GM19035 (cell line): ENCODE measurements at regions not wholly inside any gene's neighbourhood (a gene's known extent, or its start where the extent isn't known, plus 50 kb on each side); places are given as distances from the start of the nearest gene placed in this dataset.
"Not testable (repeated sequence)": the region's sequence is repeated elsewhere in the genome, so short reads cannot be mapped to it uniquely, and the experiment has no call there.

Experiments used
- ATAC-seq: cut with Tn5 transposase; IDR thresholded peaks from one replicate; pipeline ENCODE4 v1.9.1; 2021; ENCODE audit not compliant: unreplicated experiment

GRCh38 chr14:98928418-98928817 is 343.6 kb downstream of the BCL11B start:
- no peak for ATAC-seq

- no peak for ATAC-seq
These were observed 340.9 kb downstream of the BCL11B start for GRCh38 chr14:98931126-98931525.

GRCh38 chr14:98931911-98932310 is 340.1 kb downstream of the BCL11B start:
- ATAC-seq, result no peak

- no peak for ATAC-seq
These were observed 339.3 kb downstream of the BCL11B start for GRCh38 chr14:98932431-98933325.

GRCh38 chr14:98934569-98934968 is 337.4 kb downstream of the BCL11B start:
- not testable (repeated sequence) for ATAC-seq

- no peak for ATAC-seq
These were observed 336.1 kb downstream of the BCL11B start for GRCh38 chr14:98935921-98936320.

- ATAC-seq, result no peak
These were observed 335.0 kb downstream of the BCL11B start for GRCh38 chr14:98937021-98937420.

GRCh38 chr14:98937712-98938505 is 334.1 kb downstream of the BCL11B start:
- no peak for ATAC-seq

GRCh38 chr14:98940693-98941437 is 331.1 kb downstream of the BCL11B start:
- no peak for ATAC-seq

GRCh38 chr14:98941481-98941880 is 330.5 kb downstream of the BCL11B start:
- no peak for ATAC-seq

- ATAC-seq, result no peak
These were observed 328.1 kb downstream of the BCL11B start for GRCh38 chr14:98943907-98944306.

GRCh38 chr14:98944989-98945388 is 327.0 kb downstream of the BCL11B start:
- ATAC-seq, result no peak

- no peak for ATAC-seq
These were observed 326.1 kb downstream of the BCL11B start for GRCh38 chr14:98945611-98946570.

- no peak for ATAC-seq
These were observed 325.1 kb downstream of the BCL11B start for GRCh38 chr14:98946940-98947339.

GRCh38 chr14:98947911-98948595 is 323.9 kb downstream of the BCL11B start:
- ATAC-seq, result no peak

GRCh38 chr14:98949051-98949450 is 322.9 kb downstream of the BCL11B start:
- no peak for ATAC-seq

- no peak for ATAC-seq
These were observed 322.4 kb downstream of the BCL11B start for GRCh38 chr14:98949481-98950135.

- no peak for ATAC-seq
These were observed 321.6 kb downstream of the BCL11B start for GRCh38 chr14:98950353-98950895.

- ATAC-seq, result no peak
These were observed 321.0 kb downstream of the BCL11B start for GRCh38 chr14:98951031-98951430.
